GM12874 (cell line): ENCODE measurements at regions not wholly inside any gene's neighbourhood (a gene's known extent, or its start where the extent isn't known, plus 50 kb on each side); places are given as distances from the start of the nearest gene placed in this dataset.

Experiments
- CTCF ChIP-seq: IDR thresholded peaks from 2 replicates; pipeline ENCODE4 v1.5.1; 2011; ENCODE audit warnings: low read depth, mild to moderate bottlenecking, control low read depth, low read length, moderate library complexity; ENCODE audit not compliant: insufficient read depth

DNA sequence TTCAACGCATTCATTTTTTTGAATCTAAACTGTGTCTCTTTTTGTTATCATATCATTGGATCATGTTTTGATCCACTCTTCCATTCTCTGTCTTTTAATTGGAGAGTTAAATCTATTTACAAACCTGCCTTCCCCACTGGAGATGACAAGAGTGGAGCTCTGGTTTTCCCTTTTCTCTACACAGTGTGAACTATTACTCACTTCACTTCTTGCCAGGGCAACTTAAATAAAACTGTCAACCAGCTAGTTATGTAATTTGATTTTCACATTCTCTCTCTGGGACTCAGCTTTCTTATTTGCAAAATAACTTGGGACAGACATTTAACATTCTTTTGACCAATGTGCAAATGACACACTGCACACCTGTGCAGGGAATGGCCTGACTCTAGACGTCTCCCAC is 230.8 kb upstream of the CST7 start:
- no peak for TF ChIP-seq CTCF

DNA sequence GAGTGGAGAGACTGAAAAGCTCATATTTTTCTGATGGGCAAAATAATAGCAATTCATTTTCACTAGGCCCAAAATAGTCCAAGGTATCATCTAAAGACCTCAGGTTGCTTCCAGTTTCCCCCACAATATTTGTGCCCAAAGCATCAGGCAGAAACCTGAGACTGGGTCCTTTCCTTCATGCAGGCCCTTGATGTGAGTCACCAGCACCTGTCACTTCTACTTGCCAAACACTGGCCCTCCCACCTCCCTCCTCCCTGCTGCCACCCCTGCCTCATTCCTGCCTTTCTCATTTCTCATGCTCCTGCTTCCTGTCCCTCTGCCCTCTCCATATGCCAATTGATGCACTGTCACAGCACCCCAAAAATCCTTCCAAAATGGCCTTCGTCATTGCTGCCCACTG is 230.4 kb upstream of the CST7 start:
- TF ChIP-seq CTCF = no peak

DNA sequence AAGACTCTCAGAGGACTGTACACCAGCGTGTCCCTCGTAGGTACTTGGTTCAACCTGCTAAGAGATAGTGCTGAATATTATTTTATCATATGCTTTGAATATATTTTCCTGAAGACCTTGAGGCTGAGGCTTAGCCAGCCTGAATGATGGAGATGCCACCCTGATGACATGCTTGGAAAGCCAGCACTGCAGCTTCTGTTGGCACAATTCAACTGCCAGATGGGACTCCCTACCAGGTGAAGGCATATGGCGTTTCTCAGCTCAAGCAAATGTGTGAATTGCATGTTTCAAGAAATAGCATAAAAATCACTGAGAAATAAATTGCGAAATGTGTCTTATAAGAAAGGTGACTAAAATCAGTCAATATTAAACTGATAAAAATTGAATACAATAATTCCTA is 228.1 kb upstream of the CST7 start:
- no peak for TF ChIP-seq CTCF

DNA sequence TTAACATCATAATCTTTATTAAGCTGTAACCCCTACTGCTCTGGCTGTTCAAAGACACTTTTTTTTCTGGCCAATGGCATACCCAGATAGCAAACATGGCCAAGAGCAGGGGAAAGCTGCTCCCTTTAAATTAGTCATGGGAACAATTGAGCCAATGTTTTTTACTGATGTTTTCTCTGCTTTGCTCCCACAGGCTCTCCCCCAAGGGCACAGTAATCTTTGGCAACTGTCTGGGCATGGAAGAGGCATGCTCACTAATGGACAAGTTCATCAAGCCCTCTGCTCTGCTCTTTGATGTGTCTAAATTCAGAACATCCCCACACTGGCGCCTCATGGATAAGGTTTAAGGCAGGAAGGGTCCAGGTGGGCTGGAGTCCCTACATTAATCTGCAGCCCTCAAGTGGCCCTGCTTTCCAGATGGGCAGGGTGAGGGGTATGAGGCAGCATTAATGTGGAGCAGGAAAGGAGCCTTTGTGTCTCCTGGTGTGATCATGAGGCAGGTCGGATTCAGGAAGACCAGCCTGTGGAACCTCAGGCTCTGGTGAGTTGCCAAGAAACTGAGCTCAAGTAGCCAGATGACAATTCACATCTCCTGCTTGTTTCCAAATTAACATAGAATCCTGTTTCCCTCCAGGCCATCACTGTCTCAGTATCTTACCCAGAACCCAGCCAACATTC is 227.0 kb upstream of the CST7 start:
- no peak for TF ChIP-seq CTCF

GRCh38 chr20:24722586-24722985 is 226.5 kb upstream of the CST7 start:
- no peak for TF ChIP-seq CTCF

GRCh38 chr20:24723186-24723585 is 225.9 kb upstream of the CST7 start:
- no peak for TF ChIP-seq CTCF

DNA sequence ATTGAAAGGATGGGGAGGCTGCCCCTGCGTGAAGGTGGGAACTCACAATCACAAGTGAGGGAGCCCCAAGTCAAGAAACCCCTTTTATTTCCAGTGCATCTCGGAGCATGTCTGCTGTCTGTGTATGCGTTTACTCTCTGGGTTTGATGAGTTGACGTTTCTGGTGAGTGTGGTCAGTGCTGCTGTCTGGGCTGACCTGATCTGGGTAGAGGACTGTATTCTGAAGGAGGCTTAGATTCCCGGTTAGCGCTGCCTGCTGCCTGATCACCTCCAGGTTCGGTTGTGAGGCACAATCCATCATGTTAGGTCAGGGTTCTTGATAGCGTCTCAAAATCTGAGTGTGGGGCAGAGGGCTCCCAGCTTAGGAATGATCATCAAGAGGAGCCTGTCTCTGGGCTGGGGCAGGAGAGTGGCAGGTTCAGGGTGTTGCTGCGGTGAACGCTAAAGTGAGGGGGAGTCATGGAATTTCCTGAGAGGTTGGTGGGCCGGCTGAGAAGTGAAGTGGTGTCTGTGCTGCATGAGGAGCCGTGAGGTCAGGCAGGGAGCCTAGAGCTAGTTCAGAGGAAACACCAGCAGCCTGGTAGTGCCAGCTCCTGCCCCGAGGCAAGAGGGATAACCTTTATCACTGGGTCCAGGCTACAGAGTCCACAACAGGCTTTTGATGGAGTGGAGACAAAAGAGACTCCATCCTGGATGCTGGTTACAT is 225.3 kb upstream of the CST7 start:
- TF ChIP-seq CTCF = no peak
